Fibroblast of villous mesenchyme (primary cell): ENCODE measurements at regions not wholly inside any gene's neighbourhood (a gene's known extent, or its start where the extent isn't known, plus 50 kb on each side); places are given as distances from the start of the nearest gene placed in this dataset.

Source experiments
- DNase-seq: peaks from one replicate; pipeline ENCODE4 v3.0.0-alpha.2; 2010; ENCODE audit warnings: low read depth
- H3K4me3 ChIP-seq: 2 replicates; pipeline ENCODE4 v1.5.1; 2011; ENCODE audit warnings: low read depth, mild to moderate bottlenecking, low read length
- CTCF ChIP-seq: IDR thresholded peaks from 2 replicates; pipeline ENCODE4 v1.5.1; 2012; ENCODE audit warnings: low read depth, mild to moderate bottlenecking, low read length; ENCODE audit not compliant: insufficient read depth

- no peak for TF ChIP-seq CTCF
- no peak overlapping the region for H3K4me3 ChIP-seq
- DNase-seq = no peak
Observed at GRCh38 chr12:67173258-67173657, 95.9 kb upstream of the CAND1 start.

- no peak for DNase-seq
- H3K4me3 ChIP-seq = no peak overlapping the region
- no peak for TF ChIP-seq CTCF
Observed at GRCh38 chr12:67182551-67182950, 86.6 kb upstream of the CAND1 start.

- peak; percentile 43 for DNase-seq
- no peak for TF ChIP-seq CTCF
- no peak overlapping the region for H3K4me3 ChIP-seq
Observed at GRCh38 chr12:67193704-67194103, 75.5 kb upstream of the CAND1 start.

GRCh38 chr12:67200386-67200785, 68.8 kb upstream of the CAND1 start:
- no peak for DNase-seq
- no peak overlapping the region for H3K4me3 ChIP-seq
- TF ChIP-seq CTCF = no peak

- H3K4me3 ChIP-seq = no peak overlapping the region
- no peak for TF ChIP-seq CTCF
- no peak for DNase-seq
Observed at GRCh38 chr12:67202011-67202677, 67.0 kb upstream of the CAND1 start.

GRCh38 chr12:67202678-67203012, 66.5 kb upstream of the CAND1 start:
- no peak overlapping the region for H3K4me3 ChIP-seq
- no peak for TF ChIP-seq CTCF
- no peak for DNase-seq

- DNase-seq = no peak
- H3K4me3 ChIP-seq = no peak overlapping the region
- no peak for TF ChIP-seq CTCF
Observed at GRCh38 chr12:67208281-67209067, 60.7 kb upstream of the CAND1 start.
